BJ (cell line): ENCODE measurements at regions not wholly inside any gene's neighbourhood (a gene's known extent, or its start where the extent isn't known, plus 50 kb on each side); places are given as distances from the start of the nearest gene placed in this dataset.
A peak's percentile ranks its signal among the peaks of the same experiment; 100 is the strongest.

ENCODE experiments used
- CTCF ChIA-PET: fragments of 350-600 bp; formaldehyde crosslinking; extraction: SDS; loops from one replicate; lab custom pipeline; 2021; ENCODE audit warnings: antibody characterized with exemption, inconsistent platforms; lab: Yijun Ruan, JAX
- POLR2A ChIA-PET: fragments of 300-600 bp; sonication (Branson Sonifier 250); formaldehyde crosslinking; extraction: SDS; loops from one replicate; lab custom pipeline; 2021; ENCODE audit warnings: antibody characterized with exemption; lab: Charles Lee
- DNase-seq: peaks from one replicate; pipeline ENCODE4 v3.0.0-alpha.2; 2011; ENCODE audit warnings: low read depth
- H3K27me3 ChIP-seq: 2 replicates; pipeline ENCODE4 v1.6.0; 2011; ENCODE audit warnings: low read length; ENCODE audit not compliant: control insufficient read depth, insufficient read depth
- H3K36me3 ChIP-seq: 2 replicates; pipeline ENCODE4 v1.5.1; 2011; ENCODE audit warnings: low read length; ENCODE audit not compliant: control insufficient read depth, insufficient read depth
- H3K4me3 ChIP-seq: 2 replicates; pipeline ENCODE4 v1.5.1; 2011; ENCODE audit warnings: low read depth, mild to moderate bottlenecking, control low read depth, low read length
- CTCF ChIP-seq: IDR thresholded peaks from 2 replicates; pipeline ENCODE4 v1.5.1; 2011; ENCODE audit warnings: low read depth, mild to moderate bottlenecking, control low read depth, inconsistent platforms, low read length, moderate library complexity; ENCODE audit not compliant: insufficient read depth

GRCh38 chr9:20002011-20002410 lies 213.2 kb upstream of the SLC24A2 start:
- TF ChIP-seq CTCF: no peak
- no peak overlapping the region for H3K4me3 ChIP-seq
- no peaks in the 10 kb centered on the region for H3K36me3 ChIP-seq
- H3K27me3 ChIP-seq: no peaks in the 10 kb centered on the region
- CTCF ChIA-PET: interaction anchor here (0.6 kb wide), 1 partner anchor 9 kb away, joined by 3 read pairs; no protein-coding TSS in a partner anchor
- POLR2A ChIA-PET: no interaction called here
- DNase-seq: no peak

- POLR2A ChIA-PET: no interaction called here
- Histone ChIP-seq H3K27me3 (no peaks in the 10 kb centered on the region), H3K36me3 (no peaks in the 10 kb centered on the region), H3K4me3 (no peak overlapping the region)
- DNase-seq: no peak
- TF ChIP-seq CTCF: no peak
- CTCF ChIA-PET: no interaction called here
Measured at GRCh38 chr9:20001058-20001457, 212.2 kb upstream of the SLC24A2 start.

GRCh38 chr9:19999491-20000057 lies 210.7 kb upstream of the SLC24A2 start:
- Histone ChIP-seq H3K4me3 (no peak overlapping the region), H3K36me3 (no peaks in the 10 kb centered on the region), H3K27me3 (no peaks in the 10 kb centered on the region)
- peak; percentile 47 for DNase-seq
- no peak for TF ChIP-seq CTCF
- CTCF ChIA-PET: interaction anchor here (0.8 to 1.6 kb wide), 3 partner anchors 8 to 53 kb away, joined by 3 to 5 read pairs (median 3); no protein-coding TSS in a partner anchor
- POLR2A ChIA-PET: no interaction called here

GRCh38 chr9:19998823-19999455 lies 210.1 kb upstream of the SLC24A2 start:
- Histone ChIP-seq H3K27me3 (no peaks in the 10 kb centered on the region), H3K4me3 (no peak overlapping the region), H3K36me3 (no peaks in the 10 kb centered on the region)
- ChIA-PET POLR2A (no interaction called here), CTCF (interaction anchor here (0.8 to 1.6 kb wide), 3 partner anchors 8 to 52 kb away, joined by 3 to 5 read pairs (median 3); no protein-coding TSS in a partner anchor)
- TF ChIP-seq CTCF: no peak
- DNase-seq: no peak

GRCh38 chr9:19998153-19998552 lies 209.3 kb upstream of the SLC24A2 start:
- ChIA-PET CTCF (interaction anchor here (1.1 to 1.6 kb wide), 2 partner anchors 9 to 22 kb away, joined by 3 to 5 read pairs; no protein-coding TSS in a partner anchor), POLR2A (no interaction called here)
- no peak overlapping the region for H3K4me3 ChIP-seq
- no peak for TF ChIP-seq CTCF
- no peaks in the 10 kb centered on the region for H3K27me3 ChIP-seq
- H3K36me3 ChIP-seq: no peaks in the 10 kb centered on the region
- no peak for DNase-seq
